Ovary (tissue), 7 donors: ENCODE measurements at regions not wholly inside any gene's neighbourhood (a gene's known extent, or its start where the extent isn't known, plus 50 kb on each side); places are given as distances from the start of the nearest gene placed in this dataset.

Experiments used
- DNase-seq, 5 donors: peaks; one replicate each; pipeline ENCODE4 v3.0.0-alpha.2; 2019 to 2020
- H3K27ac ChIP-seq, 2 donors: fragments of 200-600 bp; one replicate each; pipeline versions ENCODE4 v1.5.1 to v1.8.0; 2019 to 2022
- H3K27me3 ChIP-seq: fragments of 200-600 bp; one replicate; pipeline ENCODE4 v1.8.0; 2022
- H3K36me3 ChIP-seq: fragments of 200-600 bp; sonication (generic); one replicate; pipeline ENCODE4 v1.5.1; 2019
- H3K4me1 ChIP-seq: one replicate; pipeline ENCODE4 v1.8.1; 2013; ENCODE audit warnings: mild to moderate bottlenecking, moderate library complexity; ENCODE audit not compliant: insufficient read depth
- H3K4me3 ChIP-seq: fragments of 200-600 bp; sonication (generic); one replicate; pipeline ENCODE4 v1.5.1; 2017
- H3K9me3 ChIP-seq, 2 donors: fragments of 200-600 bp in 1 of 2; sonication (generic) in 1 of 2; one replicate each; pipeline versions ENCODE4 v1.5.1 to v1.8.1; 2013 to 2019; ENCODE audit warnings: mild to moderate bottlenecking in 1 of 2, moderate library complexity in 1 of 2
- EP300 ChIP-seq: sonication (generic); formaldehyde crosslinking; IDR thresholded peaks from one replicate; pipeline ENCODE4 v1.6.1; 2017; ENCODE audit warnings: antibody characterized with exemption
- POLR2A ChIP-seq: fragments of 450-650 bp; IDR thresholded peaks from one replicate; pipeline ENCODE4 v1.6.1; 2017; ENCODE audit warnings: antibody characterized with exemption, mild to moderate bottlenecking, moderate library complexity
- WGBS, 3 donors: extraction: QIAGEN DNeasy Blood & Tissue Kit in 1 of 3; methylation state at CpG; one replicate each; pipeline versions ENCODE4 v1.1.5 to v1.1.7; 2013 to 2017; 5-methylcytosine and 5-hydroxymethylcytosine counted together
- intact Hi-C, 4 donors: fragments of 100-400 bp; cut with DNase I; formaldehyde crosslinking; loops; one replicate each; pipeline versions ENCODE4 v1.11.0 to v1.15.1; 2022 to 2023
- TF ChIP-seq, protein P1 (sequence below), 3 donors: fragments of 450-650 bp in 2 of 3; fragments of 200-600 bp in 1 of 3; IDR thresholded peaks; one replicate each; pipeline versions ENCODE4 v1.5.1 to v1.8.0; 2016 to 2022; ENCODE audit warnings: antibody characterized with exemption in 3 of 3, mild to moderate bottlenecking in 1 of 3
- donor health status: DM: no; HTN: no; CAD: no; lungs with moderate emphysema.
- donor health status: DM: no; HTN: no; CAD: no.
- donor health status: Bipolar disorder and iron deficiency.
- donor health status: DM: no; HTN: no; CAD: no.
- donor health status: DM: yes; HTN: yes; CAD: no.

DNA sequence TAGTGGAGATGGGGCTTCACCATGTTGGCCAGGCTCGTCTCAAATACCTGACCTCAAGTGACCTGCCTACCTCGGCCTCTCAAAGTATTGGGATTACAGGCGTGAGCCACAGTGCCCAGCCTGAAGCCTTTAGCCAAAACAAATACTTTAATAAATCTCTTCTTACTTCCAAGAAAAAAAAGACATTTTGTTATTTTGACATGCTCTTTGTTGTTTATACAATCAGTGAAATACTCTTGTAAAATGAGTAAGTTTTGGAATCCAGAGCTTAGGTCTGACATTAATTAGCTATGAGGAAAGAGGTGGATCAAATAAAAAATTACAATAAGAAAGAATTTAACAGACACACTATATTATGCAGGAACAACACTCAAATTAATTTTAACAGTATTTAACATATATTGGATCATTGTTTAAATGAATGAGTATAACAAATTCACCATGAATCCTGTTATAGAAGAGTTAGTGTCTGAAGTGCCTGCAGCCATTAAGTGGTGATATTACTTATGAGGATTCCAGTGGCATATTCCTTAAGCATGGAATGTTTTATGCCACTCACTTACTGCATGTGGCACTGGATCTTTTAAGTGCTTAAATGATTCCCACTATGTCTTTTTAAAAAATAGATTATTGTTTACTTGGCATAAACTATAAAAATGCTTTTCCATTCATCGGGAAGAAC lies 260.1 kb upstream of the GIMD1 start:
- TF ChIP-seq, protein P1, sequence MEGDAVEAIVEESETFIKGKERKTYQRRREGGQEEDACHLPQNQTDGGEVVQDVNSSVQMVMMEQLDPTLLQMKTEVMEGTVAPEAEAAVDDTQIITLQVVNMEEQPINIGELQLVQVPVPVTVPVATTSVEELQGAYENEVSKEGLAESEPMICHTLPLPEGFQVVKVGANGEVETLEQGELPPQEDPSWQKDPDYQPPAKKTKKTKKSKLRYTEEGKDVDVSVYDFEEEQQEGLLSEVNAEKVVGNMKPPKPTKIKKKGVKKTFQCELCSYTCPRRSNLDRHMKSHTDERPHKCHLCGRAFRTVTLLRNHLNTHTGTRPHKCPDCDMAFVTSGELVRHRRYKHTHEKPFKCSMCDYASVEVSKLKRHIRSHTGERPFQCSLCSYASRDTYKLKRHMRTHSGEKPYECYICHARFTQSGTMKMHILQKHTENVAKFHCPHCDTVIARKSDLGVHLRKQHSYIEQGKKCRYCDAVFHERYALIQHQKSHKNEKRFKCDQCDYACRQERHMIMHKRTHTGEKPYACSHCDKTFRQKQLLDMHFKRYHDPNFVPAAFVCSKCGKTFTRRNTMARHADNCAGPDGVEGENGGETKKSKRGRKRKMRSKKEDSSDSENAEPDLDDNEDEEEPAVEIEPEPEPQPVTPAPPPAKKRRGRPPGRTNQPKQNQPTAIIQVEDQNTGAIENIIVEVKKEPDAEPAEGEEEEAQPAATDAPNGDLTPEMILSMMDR (IDR thresholded peaks at IDR 0.05): no peak
- TF ChIP-seq POLR2A (no peak), EP300 (no peak)

DNA sequence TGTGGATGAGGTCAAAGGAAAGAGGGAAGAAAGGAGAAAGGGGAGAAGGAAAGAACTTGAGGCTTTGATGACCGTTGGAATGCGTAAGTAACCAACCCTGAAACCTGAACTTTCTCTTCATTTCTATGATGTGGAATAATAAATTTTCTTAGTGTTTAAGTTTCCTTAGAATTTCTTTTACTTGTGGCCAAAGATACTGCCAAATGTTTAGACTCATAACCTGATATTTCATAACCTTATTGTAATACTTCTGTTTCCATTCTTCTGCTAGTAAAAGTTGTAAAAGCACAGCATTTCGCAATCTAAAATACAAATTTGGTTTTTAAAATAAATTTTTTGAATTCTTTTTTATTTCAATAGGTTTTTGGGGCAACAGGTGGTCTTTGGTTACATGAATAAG lies 258.5 kb upstream of the GIMD1 start:
- WGBS, 3 donors: 76 to 84% (median 82%) methylated on average over 3 of the region's 3 CpGs
- Histone ChIP-seq H3K27ac (no peak overlapping the region), H3K27me3 (no peaks in the 10 kb centered on the region), H3K4me3 (no peak overlapping the region), H3K36me3 (no peaks in the 10 kb centered on the region), H3K4me1 (no peaks in the 10 kb centered on the region), H3K9me3 (no peaks in the 10 kb centered on the region)
- TF ChIP-seq POLR2A: no peak
- TF ChIP-seq EP300: no peak
- TF ChIP-seq, protein P1 (IDR thresholded peaks at IDR 0.05): no peak
- intact Hi-C loops: no loop called here
- DNase-seq: no peak

More for the DNA sequence above, 260.1 kb upstream of the GIMD1 start:
- Histone ChIP-seq H3K4me1 (no peaks in the 10 kb centered on the region), H3K9me3 (no peaks in the 10 kb centered on the region), H3K4me3 (no peak overlapping the region), H3K36me3 (no peaks in the 10 kb centered on the region), H3K27me3 (no peaks in the 10 kb centered on the region), H3K27ac (no peak overlapping the region)
- WGBS, 3 donors: 42 to 56% (median 53%) methylated on average over 4 of the region's 4 CpGs
- intact Hi-C loops: no loop called here
- no peak for DNase-seq

DNA sequence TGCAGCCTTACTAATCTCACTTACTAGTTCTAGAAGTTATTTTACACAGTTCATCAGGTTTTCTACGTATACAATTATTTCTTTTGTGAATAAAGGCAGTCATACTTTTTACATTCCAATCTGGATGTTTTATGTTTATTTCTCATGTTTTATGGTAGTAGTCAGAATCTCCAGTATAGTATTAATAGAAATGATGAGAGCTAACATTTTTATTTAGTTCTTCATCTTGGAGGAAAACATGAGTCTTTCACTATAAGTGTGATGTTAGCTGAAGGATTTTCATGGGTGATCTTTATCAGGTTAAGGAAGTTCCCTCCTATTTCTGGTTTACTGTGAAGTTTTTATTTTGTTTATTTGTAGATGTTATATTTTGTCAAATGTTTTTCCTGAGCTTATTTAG lies 256.1 kb upstream of the GIMD1 start:
- 42 to 66% (median 61%) methylated on average over 1 of the region's 1 CpG for WGBS, 3 donors
- no peaks in the 10 kb centered on the region for H3K9me3 ChIP-seq
- no peaks in the 10 kb centered on the region for H3K36me3 ChIP-seq
- no peak overlapping the region for H3K4me3 ChIP-seq
- no peak for DNase-seq
- no peaks in the 10 kb centered on the region for H3K4me1 ChIP-seq
- TF ChIP-seq EP300 (no peak), POLR2A (no peak)
- TF ChIP-seq, protein P1 (IDR thresholded peaks at IDR 0.05): no peak
- H3K27me3 ChIP-seq: no peaks in the 10 kb centered on the region
- intact Hi-C loops: no loop called here
- H3K27ac ChIP-seq: no peak overlapping the region

DNA sequence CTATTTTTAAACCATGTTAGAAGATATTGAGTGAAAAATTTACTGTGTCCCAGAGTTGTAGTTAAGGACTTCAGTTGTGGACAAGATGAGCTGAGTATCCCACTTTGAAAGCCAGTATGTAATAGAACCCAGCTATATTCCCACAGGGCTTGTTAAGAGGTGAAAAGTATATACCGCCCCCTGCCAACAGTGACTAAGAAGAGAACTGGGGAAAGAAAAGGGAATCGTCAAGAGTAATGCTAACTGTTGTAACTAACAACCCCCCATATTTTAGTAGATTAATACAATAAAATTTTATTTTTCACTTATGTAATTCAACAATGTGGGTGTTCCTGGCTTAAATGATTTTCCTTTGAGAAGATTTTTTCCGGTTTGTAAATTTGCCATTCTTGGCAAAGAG lies 250.4 kb upstream of the GIMD1 start:
- DNase-seq: no peak
- Histone ChIP-seq H3K9me3 (no peaks in the 10 kb centered on the region), H3K27me3 (no peaks in the 10 kb centered on the region), H3K4me1 (no peaks in the 10 kb centered on the region), H3K4me3 (no peak overlapping the region), H3K27ac (no peak overlapping the region), H3K36me3 (no peaks in the 10 kb centered on the region)
- TF ChIP-seq POLR2A: no peak
- intact Hi-C loops: no loop called here
- WGBS, 3 donors: 61 to 74% (median 73%) methylated on average over 3 of the region's 3 CpGs

DNA sequence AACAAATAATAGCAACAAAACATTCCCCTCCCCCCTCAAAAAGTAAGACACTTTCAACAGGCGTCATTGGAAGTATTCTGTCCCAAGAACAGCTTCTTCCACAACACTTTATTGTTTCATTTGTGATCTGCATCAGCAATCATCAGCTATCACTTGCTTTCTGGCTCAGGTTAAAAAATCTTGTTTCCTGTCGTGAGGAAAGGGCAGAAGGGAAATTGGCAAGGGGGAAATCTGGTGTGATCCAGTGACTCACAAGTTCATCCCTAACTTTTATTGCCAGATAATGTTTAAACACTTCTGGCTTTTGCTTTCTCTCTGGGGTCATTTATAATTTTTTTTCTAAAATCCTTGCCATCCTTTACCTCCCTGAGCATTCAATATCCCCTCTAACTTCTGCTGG lies 247.4 kb upstream of the GIMD1 start:
- no peaks in the 10 kb centered on the region for H3K36me3 ChIP-seq
- no peaks in the 10 kb centered on the region for H3K4me1 ChIP-seq
- no peaks in the 10 kb centered on the region for H3K27me3 ChIP-seq
- H3K9me3 ChIP-seq: no peaks in the 10 kb centered on the region
- intact Hi-C loops: no loop called here
- WGBS, 3 donors: 54 to 72% (median 70%) methylated on average over 2 of the region's 2 CpGs
- no peak overlapping the region for H3K27ac ChIP-seq
- no peak overlapping the region for H3K4me3 ChIP-seq
- no peak for TF ChIP-seq EP300
- no peak for TF ChIP-seq POLR2A
- TF ChIP-seq, protein P1 (IDR thresholded peaks at IDR 0.05): no peak
- DNase-seq: no peak
